IPS DF 19.7 (cell line): ENCODE measurements at regions not wholly inside any gene's neighbourhood (a gene's known extent, or its start where the extent isn't known, plus 50 kb on each side); places are given as distances from the start of the nearest gene placed in this dataset.
"Not testable (repeated sequence)": the region's sequence is repeated elsewhere in the genome, so short reads cannot be mapped to it uniquely, and the experiment has no call there.

Experiments
- DNase-seq: peaks from one replicate; pipeline ENCODE4 v3.0.0-alpha.2; 2013; ENCODE audit warnings: low read depth, low spot score

DNA sequence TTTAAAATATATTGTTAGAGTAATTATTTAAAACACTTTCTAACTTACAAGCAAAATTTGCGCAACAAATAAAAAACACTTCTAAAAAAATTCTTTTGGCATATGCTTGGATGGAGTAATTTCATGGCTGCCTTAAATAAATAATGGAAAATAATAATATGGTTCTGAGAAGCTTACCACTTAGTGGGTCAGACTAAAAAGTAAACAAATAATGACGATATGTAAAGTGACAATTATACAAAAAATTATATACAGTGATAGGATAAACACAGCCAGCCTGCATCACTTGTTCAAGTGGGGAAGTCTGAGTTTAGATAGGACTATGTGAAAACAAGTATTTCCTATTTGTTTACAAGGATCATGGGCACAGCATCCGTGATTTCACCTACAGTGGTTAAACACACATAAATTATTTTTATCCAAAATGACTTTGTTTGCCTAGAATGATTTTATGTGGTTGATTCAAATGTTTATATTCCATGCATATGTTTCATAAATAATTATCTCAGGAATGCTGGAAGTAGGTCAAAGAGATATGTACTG is 141.7 kb upstream of the SEMA3D start:
- DNase-seq, result no peak

DNA sequence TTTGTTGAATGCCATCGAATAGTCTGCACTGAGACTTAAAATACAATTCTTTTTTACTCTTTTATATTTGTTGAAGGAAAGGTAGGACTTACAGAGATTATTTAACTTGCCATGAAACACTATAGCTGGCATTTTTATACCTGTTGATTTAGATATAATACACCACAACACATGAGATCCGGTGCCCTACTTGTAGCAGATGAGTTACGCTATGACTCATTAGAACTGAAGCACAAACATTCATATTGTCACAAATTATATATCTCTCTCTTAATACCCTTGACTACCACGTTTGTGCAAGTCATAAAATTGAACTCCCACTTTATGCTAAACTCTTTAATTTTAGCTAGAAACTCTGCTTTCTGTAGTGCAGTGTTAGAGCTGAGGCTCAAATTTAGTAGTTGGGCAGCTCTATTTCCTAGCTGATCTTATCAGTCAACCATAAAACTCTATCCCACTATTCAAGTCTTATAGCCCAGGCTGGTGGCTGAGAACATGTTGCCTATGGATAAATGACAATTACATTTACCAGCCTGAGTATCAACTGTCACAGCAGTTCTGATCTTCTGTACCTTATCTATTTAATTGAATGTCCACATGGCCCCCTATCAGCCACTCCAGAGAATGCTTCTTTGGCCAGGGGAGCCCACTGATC is 137.4 kb upstream of the SEMA3D start:
- DNase-seq, result no peak

DNA sequence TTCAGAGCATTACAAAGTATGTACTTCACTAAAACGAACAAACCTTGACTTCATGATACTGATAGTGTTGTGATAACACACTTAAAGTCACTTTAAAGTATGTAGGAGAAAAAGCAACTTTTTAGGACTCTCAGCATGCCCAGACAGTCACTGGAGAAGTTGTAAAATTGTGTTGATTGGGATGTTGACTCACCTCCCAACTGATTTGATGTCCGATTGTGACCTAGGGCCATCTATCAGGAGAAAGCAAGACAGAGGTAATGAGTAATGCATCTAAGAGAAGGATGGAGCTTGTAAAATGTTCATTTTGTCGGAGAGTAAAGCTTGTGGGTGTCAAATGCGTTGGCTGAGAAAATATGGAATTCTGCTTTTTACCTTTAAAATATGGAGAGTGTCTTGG is 135.4 kb upstream of the SEMA3D start:
- DNase-seq, result no peak

DNA sequence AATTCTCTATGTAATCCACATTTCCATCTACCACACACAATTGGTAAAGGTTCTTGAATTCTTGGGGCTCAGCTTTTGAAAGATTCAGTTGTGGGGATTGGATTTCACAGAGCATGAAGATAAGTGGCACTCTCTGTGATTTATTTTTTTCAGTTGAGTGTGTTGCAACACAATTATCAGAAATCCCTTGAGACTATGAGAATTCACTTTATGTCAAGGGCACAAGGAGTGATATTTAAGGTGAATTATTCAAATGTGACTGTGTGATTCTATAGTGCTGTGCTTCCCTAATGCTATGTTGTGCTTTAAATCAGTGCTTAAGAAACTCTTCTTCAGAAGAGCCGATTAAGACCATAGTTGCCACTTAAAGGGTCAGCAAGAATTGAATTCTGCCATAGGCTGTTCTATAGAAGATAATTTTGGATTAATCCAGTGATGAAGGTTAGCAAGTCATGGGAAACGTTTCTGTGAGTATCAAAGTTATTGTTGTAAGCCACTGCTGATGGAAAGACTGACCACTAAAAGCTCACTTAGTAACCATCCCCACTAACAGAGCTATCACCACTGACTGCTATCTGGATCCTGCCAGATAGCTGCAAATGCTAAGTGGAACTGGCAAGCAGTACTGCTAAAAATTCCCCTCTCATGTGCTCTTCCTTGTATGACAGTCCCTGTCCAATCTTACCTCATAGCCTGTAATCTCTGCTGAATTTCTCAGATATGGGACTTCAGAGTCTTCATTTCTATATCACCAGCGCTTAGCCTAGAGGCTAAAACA is 134.0 kb upstream of the SEMA3D start:
- DNase-seq, result no peak

DNA sequence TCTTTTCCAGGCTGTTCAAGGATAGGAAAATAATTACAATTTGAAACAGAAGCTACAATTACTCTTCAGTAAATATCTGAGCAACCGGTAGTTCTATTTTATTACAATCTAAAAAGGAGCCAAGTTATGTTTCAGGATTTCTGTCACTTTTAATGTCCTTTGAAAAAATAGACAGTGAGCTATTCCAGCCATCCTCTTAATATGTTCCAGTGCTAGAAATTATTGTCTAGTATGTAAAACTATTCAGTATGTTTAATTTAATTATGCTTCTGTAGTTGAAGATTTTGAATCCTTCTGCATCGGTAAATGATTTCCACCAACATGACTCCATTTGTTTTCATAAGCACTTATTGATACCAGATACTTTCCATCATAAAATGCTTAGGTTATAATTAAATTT is 129.6 kb upstream of the SEMA3D start:
- no peak for DNase-seq

DNA sequence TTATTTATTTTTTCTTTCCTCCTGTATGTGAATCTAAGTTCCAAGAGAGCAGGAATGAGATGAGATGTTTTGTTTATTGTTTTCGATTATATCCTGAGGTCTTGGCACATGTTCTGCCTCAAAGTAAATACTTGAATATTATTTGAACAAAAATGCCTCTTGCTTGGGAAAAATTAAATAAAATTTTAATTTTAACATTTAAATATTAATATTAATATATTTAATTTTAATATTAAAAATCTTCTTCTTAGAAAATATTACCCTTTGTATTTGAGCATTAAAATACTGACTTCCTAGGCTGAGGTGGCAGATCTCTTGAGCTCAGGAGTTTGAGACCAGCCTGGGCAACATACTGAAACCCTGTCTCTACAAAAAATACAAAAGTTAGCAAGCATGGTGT is 123.4 kb upstream of the SEMA3D start:
- DNase-seq, result no peak

DNA sequence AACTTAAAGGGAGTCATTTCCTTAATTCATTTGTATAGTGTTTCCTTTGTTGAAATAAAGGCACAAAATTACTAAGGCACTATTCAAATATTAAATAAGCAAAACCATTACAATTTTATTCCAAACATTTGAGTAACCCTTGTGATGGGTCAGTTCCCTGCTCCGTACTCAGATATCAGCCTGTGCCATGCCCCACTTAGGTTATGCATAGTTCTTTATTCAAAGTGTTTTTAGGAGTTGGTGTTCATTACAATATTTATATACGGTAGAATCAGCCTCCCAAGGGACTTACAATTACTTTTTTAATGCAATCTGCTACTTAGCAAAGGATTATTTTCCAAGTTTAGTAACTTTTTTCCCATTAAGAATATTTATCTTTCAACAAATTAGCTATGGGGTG is 119.3 kb upstream of the SEMA3D start:
- no peak for DNase-seq

DNA sequence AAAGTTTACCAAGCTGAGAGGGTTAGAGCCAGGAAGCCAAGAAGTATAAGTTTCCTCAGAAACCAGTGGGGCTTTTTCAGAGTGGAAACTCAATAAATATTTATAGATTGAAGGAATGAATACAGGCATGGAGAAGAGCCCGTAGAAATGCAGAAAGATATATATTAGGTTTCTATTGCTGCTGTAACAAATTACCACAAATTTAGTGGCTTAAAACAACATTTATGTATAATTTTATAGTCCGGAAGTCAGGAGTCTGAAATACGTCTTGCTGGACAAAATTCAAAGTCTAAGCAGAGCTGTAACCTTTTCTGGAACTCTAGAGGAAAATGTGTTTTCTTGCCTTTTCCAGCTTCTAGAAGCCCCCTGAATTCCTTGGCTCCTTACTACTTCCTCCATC is 107.3 kb upstream of the SEMA3D start:
- no peak for DNase-seq

DNA sequence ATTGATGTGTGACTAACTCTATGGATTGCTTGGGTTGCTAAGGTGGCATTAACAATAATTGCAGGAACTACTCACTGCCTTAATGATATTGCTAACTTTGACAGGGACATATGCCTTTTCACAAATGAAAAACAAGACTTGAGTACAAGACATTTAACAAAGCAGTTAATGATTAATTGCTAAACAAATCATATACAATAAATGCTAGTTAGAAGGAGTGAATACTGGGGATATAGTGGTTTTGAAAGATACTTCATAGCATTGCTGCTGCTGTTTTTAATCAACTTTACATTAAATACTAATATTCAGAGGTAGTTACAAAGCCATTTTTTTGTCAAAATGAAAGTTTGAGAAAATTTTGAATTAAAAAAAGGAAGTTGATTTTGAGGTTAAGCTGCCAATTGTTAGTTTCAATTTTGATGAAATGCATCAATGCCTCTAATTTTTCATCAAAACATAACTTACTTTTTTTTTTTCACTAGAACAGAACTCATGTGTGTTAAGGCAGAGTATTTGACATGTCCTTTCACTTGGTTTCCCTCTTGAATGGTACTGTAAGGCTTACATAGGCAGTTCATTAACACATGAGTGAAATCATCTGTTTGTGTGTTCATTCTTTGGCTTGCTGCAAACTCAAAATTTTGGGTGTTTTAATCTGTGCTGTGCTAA is 106.2 kb upstream of the SEMA3D start:
- DNase-seq, result no peak

DNA sequence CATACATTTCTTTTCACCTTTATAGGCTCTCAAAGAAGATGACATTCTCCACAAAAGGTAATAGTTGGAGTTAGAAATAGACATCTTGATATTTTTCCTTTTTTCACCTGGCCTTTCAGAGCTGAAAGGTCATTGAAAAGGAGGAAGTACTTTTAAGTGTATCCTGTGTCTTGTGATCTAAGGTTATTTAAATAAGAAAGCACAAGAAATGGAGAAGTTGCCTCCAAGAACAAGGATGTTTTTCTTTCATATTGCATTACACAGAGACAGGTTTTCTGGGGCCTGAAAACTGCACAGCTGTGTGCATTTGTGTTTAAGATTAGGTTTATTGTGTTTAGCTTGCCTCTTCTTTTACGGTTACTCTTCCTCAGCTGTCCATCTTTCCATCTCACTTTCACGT is 103.4 kb upstream of the SEMA3D start:
- DNase-seq, result no peak

DNA sequence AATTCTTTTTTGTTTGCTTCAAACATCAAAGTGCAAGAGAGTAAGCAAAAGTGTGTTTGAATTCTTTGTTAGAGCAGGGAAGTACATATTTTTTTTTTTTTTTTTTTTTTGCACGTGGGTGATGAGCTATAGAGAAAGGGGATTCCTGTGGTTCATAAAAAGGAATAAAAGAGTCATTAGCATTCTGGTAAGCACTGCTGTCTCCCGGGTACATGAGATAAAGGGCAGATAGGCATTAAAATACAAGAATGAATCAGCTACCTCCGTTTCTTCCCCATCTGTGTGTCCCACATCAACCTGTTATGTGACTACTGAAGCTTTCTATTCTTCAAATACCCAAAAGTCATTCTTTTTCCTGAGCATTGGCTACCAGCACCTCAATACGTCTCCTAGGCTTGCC is 102.4 kb upstream of the SEMA3D start:
- no peak for DNase-seq

DNA sequence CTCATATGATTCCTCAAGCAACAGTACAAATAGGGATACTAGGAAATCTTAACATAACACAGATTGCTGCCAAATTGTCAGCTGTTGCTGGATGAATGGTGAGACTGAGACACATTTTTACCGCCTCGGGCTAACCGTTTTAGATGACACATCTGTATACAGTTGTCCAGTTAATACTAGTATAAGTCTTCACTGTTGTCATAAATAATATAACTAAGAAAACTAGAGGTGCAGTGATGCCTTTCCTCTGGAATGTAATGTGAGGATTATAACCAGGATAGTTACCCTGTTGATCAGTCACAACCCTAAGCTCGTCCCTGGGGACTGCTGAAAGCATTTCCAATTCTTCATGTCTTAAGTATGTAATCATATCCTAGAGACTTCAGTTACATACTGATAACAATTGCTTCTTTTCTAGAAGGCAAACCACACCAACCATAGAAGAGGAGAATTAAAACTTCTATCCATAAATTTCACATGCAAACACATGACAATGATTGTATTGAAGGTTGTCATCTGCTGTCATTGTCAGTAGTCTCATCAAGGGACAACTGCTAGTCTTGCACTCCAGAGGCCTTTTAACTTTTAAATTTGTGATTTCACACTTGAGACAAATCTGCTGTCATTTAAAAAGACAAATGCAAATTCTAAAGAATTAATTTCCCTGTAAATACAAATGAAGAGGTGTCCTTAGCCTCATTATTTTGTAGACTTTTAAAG is 100.4 kb upstream of the SEMA3D start:
- no peak for DNase-seq

DNA sequence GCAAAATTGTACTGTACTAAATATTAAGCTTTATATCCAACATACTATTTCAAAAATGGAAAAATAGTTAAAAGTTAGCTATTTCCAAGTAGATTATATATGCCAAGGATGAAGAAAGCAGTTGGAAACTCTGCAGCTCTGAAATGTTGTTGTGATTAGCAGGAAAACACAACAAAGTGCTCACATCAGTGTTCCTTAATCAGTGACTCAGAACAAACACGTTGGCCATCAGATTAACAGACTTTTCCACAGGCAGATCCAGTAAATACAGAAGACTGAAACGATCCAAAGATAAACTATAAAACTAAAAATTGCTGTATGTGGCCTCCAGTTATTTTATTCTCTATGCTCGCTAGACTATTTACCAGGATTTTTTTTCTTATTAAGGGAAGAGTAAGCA is 99.6 kb upstream of the SEMA3D start:
- no peak for DNase-seq

DNA sequence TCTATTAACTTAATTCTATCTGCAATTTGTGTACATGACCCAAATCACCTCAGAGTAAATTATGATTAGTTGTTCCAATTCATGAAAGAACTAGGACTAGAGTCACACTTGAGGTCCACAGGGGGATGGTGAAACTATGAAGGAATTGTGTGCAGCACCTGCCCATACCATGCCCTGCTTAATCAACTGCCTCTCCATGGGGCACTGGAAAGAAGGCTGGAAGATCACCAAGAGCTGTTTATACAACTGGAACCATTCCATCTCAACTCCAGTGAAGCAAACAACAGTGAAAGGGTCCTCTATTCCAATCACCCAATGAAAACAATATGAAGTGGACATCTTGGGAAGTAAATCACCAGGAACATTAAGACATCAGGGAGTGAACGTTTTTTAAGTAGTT is 98.7 kb upstream of the SEMA3D start:
- no peak for DNase-seq

DNA sequence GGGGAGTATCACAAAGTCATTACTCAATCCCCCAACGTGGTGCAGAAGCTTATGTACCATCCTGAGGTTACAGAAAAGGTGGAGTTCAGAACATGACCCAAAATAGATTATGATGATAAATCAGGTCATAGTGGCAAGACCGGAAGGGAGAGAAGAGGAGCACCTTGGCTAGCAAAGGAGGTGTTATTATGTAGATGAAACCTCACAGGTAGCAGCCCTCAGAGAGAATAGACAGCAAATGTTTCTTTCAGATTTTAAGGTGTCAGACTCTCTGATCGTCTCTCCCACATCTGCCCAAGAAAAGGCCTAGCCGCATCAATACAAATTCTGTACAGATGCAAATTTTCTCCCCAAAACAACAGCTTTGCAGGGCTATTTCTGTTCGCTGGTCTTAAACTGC is 88.3 kb upstream of the SEMA3D start:
- peak; percentile 15 for DNase-seq

DNA sequence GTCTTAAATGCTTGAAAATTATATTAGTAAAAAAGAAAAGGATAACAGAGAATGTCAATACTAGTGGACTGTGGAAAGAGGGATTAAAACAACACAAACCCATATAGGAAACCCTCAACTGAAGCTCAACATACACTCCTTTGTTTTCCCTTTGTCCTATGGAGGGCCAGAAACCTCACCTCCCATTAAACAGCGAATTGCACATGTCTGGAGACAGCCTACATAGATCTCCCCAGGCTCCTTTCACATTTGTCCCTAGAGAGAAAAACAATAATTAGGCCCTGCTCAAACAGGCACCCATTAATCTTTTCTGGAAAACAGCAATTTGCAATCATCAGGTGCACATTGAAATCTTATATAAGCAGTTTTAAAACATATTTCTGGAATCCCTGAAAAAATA is 87.6 kb upstream of the SEMA3D start:
- no peak for DNase-seq

DNA sequence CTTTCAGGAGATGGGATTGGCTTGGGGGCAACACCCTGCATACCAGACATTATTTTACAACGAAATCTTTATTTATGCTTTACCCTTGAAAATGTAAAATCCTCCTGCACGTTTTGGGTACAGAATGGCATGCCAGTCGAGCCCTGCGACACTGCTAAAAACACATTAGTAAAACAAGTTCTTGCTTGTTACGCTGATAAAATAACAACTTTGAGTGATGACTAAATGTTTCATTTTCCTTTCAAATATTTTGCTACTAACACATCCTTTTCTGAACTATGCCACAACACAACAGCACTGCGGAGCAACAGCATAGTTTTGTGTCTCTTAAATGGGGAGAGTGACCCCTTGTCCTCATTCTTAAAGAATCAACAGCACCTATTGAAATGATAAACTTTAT is 76.0 kb upstream of the SEMA3D start:
- DNase-seq, result no peak

DNA sequence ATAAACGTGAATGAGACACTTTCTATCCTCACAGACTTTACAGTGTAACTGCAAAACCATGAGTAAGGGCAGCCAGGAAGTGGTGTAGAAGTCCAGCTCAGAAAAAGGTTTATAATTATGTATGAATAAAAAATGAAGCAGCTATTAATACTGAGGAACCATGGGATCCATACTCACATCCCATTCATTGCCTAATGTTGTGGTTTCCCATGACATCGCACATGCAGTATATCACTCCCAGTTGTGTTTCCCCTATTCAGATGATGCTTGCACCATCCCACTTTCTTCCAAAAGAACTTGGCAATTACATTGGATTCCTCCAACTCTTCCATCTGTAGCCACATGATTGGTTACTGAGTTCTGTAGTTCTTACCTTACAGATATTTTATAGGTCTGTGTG is 74.5 kb upstream of the SEMA3D start:
- no peak for DNase-seq

DNA sequence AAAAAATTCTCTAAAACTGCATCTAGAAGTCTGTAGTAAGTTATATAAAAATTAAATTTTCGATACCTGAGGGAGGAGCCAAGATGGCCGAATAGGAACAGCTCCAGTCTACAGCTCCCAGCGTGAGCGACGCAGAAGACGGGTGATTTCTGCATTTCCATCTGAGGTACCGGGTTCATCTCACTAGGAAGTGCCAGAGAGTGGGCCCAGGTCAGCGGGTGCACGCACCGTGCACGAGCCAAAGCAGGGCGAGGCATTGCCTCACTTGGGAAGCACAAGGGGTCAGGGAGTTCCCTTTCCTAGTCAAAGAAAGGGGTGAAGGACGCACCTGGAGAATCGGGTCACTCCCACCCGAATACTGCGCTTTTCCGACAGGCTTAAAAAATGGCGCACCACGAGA is 62.9 kb upstream of the SEMA3D start:
- not testable (repeated sequence) for DNase-seq

DNA sequence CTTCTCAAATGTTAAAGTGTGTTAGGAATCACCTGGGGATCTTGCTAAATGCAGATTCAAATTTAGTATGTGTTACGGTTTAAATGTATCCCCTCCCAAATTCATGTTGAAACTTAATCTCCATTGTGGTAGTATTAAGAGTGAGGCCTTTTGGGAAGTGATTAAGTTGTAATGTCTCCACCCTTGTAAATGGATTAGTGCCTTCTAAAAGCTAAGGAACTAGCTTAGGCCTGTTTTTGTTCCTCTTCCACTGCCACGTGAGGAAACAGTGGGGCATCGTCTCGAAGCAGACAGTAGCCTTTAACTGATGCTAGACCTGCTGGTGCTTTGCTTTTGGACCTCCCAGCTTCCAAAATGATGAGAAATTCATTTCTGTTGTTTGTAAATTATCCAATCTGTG is 52.3 kb upstream of the SEMA3D start:
- DNase-seq, result no peak

DNA sequence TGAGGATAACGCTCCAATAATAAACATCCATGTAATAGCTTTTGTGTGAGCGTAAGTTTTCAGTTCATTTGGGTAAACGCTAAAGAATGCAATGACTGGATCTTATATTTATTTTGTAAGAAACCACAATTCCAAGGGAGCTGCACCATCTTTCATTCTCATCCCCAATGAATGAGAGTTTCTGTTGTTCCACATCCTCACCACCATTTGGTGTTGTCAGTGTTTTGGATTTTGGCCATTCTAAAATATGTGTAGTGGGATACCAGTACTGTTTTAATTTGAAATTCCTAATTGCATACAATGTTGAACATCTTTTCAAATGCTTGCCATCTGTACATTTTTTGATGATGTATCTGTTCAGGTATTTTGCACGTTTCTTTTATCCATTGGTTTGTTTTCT is 50.9 kb upstream of the SEMA3D start:
- no peak for DNase-seq
